ENCODE measurements at regions not wholly inside any gene's neighbourhood (a gene's known extent, or its start where the extent isn't known, plus 50 kb on each side); places are given as distances from the start of the nearest gene placed in this dataset.
A peak's percentile ranks its signal among the peaks of the same experiment; 100 is the strongest.
"Not testable (repeated sequence)": the region's sequence is repeated elsewhere in the genome, so short reads cannot be mapped to it uniquely, and the experiment has no call there.

- H3K27me3 Mint-ChIP-seq (ENCODE audit: low read depth) = peaks cover 8% of the 10 kb centered on the region
- no peaks in the 10 kb centered on the region for H3K9me3 Mint-ChIP-seq (ENCODE audit: low read depth)
- no peaks in the 10 kb centered on the region for H3K36me3 Mint-ChIP-seq (ENCODE audit: low read depth)
- no peak overlapping the region for H3K4me3 Mint-ChIP-seq (ENCODE audit: unreplicated experiment)
- H3K27ac Mint-ChIP-seq (ENCODE audit: unreplicated experiment) = no peak overlapping the region
- no peak for TF ChIP-seq CTCF (IDR thresholded peaks at IDR 0.05)
- DNase-seq (ENCODE audit: low spot score) = peak; percentile 72
- no peaks in the 10 kb centered on the region for H3K4me1 Mint-ChIP-seq (ENCODE audit: low read depth)
Measured at GRCh38 chr1:228555074-228555994, 68.2 kb downstream of the RNF187 start.

GRCh38 chr1:228556634-228557430, 69.7 kb downstream of the RNF187 start:
- H3K9me3 Mint-ChIP-seq (ENCODE audit: low read depth); H3K27ac Mint-ChIP-seq (ENCODE audit: unreplicated experiment); DNase-seq (ENCODE audit: low spot score); H3K36me3 Mint-ChIP-seq (ENCODE audit: low read depth); H3K27me3 Mint-ChIP-seq (ENCODE audit: low read depth); H3K4me3 Mint-ChIP-seq (ENCODE audit: unreplicated experiment); H3K4me1 Mint-ChIP-seq (ENCODE audit: low read depth): not testable (repeated sequence)
